ENCODE measurements at regions not wholly inside any gene's neighbourhood (a gene's known extent, or its start where the extent isn't known, plus 50 kb on each side); places are given as distances from the start of the nearest gene placed in this dataset.

GRCh38 chr18:61164321-61164720 lies 168.9 kb upstream of the CDH20 start:
- H3K27me3 ChIP-seq, result no peaks in the 10 kb centered on the region
- no peak for DNase-seq
- no peaks in the 10 kb centered on the region for H3K4me1 ChIP-seq
- no peak overlapping the region for H3K4me3 ChIP-seq (ENCODE audit: low read depth, low read length)
- no peak for TF ChIP-seq CTCF (IDR thresholded peaks at IDR 0.05; ENCODE audit: low read depth, low read length)
- H3K9me3 ChIP-seq, result no peaks in the 10 kb centered on the region
- H3K36me3 ChIP-seq, result no peaks in the 10 kb centered on the region

- Histone ChIP-seq H3K27me3 (no peaks in the 10 kb centered on the region), H3K4me1 (no peaks in the 10 kb centered on the region), H3K4me3 (ENCODE audit: low read depth, low read length) (no peak overlapping the region), H3K36me3 (no peaks in the 10 kb centered on the region), H3K9me3 (no peaks in the 10 kb centered on the region)
- DNase-seq, result no peak
- TF ChIP-seq CTCF (IDR thresholded peaks at IDR 0.05; ENCODE audit: low read depth, low read length), result no peak
These were observed 165.3 kb upstream of the CDH20 start for GRCh38 chr18:61167902-61168301.

- H3K9me3 ChIP-seq, result no peaks in the 10 kb centered on the region
- H3K27me3 ChIP-seq, result no peaks in the 10 kb centered on the region
- no peaks in the 10 kb centered on the region for H3K4me1 ChIP-seq
- no peak overlapping the region for H3K4me3 ChIP-seq (ENCODE audit: low read depth, low read length)
- H3K36me3 ChIP-seq, result no peaks in the 10 kb centered on the region
- DNase-seq, result no peak
- TF ChIP-seq CTCF (IDR thresholded peaks at IDR 0.05; ENCODE audit: low read depth, low read length), result no peak
These were observed 163.8 kb upstream of the CDH20 start for GRCh38 chr18:61169386-61169785.

GRCh38 chr18:61172624-61173023 lies 160.6 kb upstream of the CDH20 start:
- H3K4me1 ChIP-seq, result no peaks in the 10 kb centered on the region
- H3K9me3 ChIP-seq, result no peaks in the 10 kb centered on the region
- H3K27me3 ChIP-seq, result no peaks in the 10 kb centered on the region
- no peak overlapping the region for H3K4me3 ChIP-seq (ENCODE audit: low read depth, low read length)
- TF ChIP-seq CTCF (IDR thresholded peaks at IDR 0.05; ENCODE audit: low read depth, low read length), result no peak
- no peaks in the 10 kb centered on the region for H3K36me3 ChIP-seq
- no peak for DNase-seq

GRCh38 chr18:61173554-61173953 lies 159.7 kb upstream of the CDH20 start:
- H3K36me3 ChIP-seq, result no peaks in the 10 kb centered on the region
- DNase-seq, result no peak
- H3K9me3 ChIP-seq, result no peaks in the 10 kb centered on the region
- no peak overlapping the region for H3K4me3 ChIP-seq (ENCODE audit: low read depth, low read length)
- H3K27me3 ChIP-seq, result no peaks in the 10 kb centered on the region
- no peaks in the 10 kb centered on the region for H3K4me1 ChIP-seq
- TF ChIP-seq CTCF (IDR thresholded peaks at IDR 0.05; ENCODE audit: low read depth, low read length), result no peak

- DNase-seq, result no peak
- Histone ChIP-seq H3K4me1 (no peaks in the 10 kb centered on the region), H3K4me3 (ENCODE audit: low read depth, low read length) (no peak overlapping the region), H3K27me3 (no peaks in the 10 kb centered on the region), H3K36me3 (no peaks in the 10 kb centered on the region), H3K9me3 (no peaks in the 10 kb centered on the region)
- no peak for TF ChIP-seq CTCF (IDR thresholded peaks at IDR 0.05; ENCODE audit: low read depth, low read length)
These were observed 149.4 kb upstream of the CDH20 start for GRCh38 chr18:61183798-61184197.
